ENCODE measurements at regions not wholly inside any gene's neighbourhood (a gene's known extent, or its start where the extent isn't known, plus 50 kb on each side); places are given as distances from the start of the nearest gene placed in this dataset.
"Not testable (repeated sequence)": the region's sequence is repeated elsewhere in the genome, so short reads cannot be mapped to it uniquely, and the experiment has no call there.

DNA sequence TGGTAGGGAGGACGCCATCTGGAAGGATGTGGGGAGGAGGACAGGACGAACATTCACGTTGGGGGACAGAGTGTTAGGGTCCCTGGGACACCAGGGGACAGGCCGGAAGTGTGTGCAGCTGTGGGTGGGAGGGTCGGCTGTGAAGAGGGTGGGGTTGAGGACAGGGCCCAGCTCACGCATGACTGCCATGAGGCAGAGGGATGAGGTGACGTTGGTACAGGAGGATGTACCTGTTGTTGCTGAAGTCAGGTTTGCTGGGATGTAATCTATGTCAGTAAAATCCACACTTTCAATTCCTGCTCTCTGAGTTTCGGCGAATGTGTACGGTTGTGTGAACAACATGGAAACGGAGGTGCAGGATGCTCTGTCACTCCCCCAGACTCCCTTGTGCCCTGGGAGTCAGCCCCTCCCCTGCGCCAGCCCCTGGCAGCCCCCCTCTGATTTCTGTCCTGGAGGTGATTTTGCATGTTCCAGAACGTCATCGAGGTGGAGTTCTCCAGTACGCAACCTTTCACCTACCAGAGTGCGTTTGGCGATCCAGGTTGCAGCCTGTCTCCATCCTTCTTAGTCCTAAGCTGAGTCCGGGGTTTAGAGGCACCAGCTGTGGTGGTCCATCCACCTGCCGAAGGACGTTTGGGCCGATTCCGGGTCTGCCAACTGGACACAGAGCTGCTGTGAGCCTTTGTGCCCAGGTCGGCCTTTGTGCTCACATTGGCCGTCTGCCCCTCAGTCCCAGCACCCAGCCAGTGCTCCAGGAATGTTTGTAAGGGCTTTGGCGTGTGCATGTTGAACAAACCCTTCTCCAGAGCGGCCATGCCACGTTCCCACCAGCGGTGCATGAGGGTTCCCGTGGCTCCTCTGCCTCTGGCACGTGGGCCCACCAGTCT is 203.2 kb downstream of the NPIPB11 start:
- not testable (repeated sequence) for DNase-seq (ENCODE audit: low spot score in 2 of 2); H3K27me3 ChIP-seq; H3K4me3 ChIP-seq; H3K9me3 ChIP-seq; H3K36me3 ChIP-seq
- peaks cover 0 to 41% (median 0%) of the 10 kb centered on the region in 4 donors for H3K4me1 ChIP-seq
- H3K27ac ChIP-seq: peak overlapping the region in 2 of 4 donors; percentile 40 to 55
- WGBS, 2 donors: 89 to 90% methylated on average over 25 to 29 of the region's 30 CpGs

GRCh38 chr16:29202642-29203041 is 203.9 kb downstream of the NPIPB11 start:
- peak overlapping the region in 2 of 4 donors; percentile 46 to 55 for H3K27ac ChIP-seq
- H3K9me3 ChIP-seq; H3K4me3 ChIP-seq; DNase-seq (ENCODE audit: low spot score in 2 of 2); H3K36me3 ChIP-seq; H3K27me3 ChIP-seq: not testable (repeated sequence)
- 75 to 77% methylated on average over 10 of the region's 10 CpGs for WGBS, 2 donors
- H3K4me1 ChIP-seq: peaks cover 0 to 41% (median 0%) of the 10 kb centered on the region in 4 donors

- Histone ChIP-seq H3K27ac (peak overlapping the region in 1 of 4 donors; percentile 46), H3K4me1 (peaks cover 0 to 41% (median 0%) of the 10 kb centered on the region in 4 donors)
- not testable (repeated sequence) for DNase-seq (ENCODE audit: low spot score in 2 of 2); H3K27me3 ChIP-seq; H3K4me3 ChIP-seq; H3K36me3 ChIP-seq; H3K9me3 ChIP-seq
- WGBS, 2 donors: 63 to 67% methylated on average over 8 of the region's 8 CpGs
Observed at GRCh38 chr16:29202025-29202632, 204.4 kb downstream of the NPIPB11 start.

DNA sequence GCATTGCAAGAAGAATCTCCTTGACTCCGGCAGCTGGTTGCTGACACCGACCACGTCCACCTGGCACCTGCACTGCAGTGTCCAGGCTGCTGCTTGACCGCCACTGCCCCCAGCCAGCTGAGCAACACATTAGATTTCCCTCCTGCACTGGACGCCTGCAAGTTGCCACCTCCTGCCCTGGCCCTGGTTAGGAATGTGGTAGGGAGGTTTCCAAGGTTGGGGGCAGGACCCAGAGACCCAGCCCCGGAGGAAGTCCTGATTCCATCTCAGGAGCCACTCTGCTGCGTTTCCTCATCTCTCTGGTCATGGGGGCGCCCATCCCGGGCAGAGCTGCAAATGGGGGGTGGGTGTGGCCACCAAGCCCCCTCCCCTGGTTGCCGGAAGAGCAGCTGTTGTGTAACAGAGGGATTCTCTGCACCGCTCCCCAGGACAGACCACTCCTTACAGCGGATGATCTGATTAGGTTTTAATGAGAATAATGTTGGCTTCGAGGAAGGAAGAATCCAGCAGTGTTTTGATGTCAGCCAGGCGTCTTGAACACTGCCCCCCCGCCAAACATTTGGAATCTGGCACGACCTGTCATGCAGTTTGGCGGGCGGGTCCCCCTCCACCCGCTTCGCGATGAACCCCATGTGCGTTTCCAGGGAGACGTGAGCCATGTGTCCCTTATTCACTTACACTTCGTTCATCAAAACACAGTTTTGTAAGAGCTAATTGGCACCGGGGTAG is 205.1 kb downstream of the NPIPB11 start:
- DNase-seq (ENCODE audit: low spot score in 2 of 2): peak in 1 of 2 donors; percentile 62
- not testable (repeated sequence) for H3K27me3 ChIP-seq, H3K4me3 ChIP-seq, H3K36me3 ChIP-seq, H3K9me3 ChIP-seq
- 53 to 60% methylated on average over 21 to 25 of the region's 25 CpGs for WGBS, 2 donors
- peaks cover 0 to 41% (median 0%) of the 10 kb centered on the region in 4 donors for H3K4me1 ChIP-seq
- H3K27ac ChIP-seq: peak overlapping the region in 1 of 4 donors; percentile 73
- peak in 1 of 2 donors; percentile 37 for TF ChIP-seq EP300 (IDR thresholded peaks at IDR 0.05)

- H3K36me3 ChIP-seq; H3K4me3 ChIP-seq; H3K27me3 ChIP-seq; H3K9me3 ChIP-seq; DNase-seq (ENCODE audit: low spot score in 2 of 2): not testable (repeated sequence)
- H3K27ac ChIP-seq: peak overlapping the region in 3 of 4 donors; percentile 52 to 75 (median 73)
- H3K4me1 ChIP-seq: peaks cover 0 to 41% (median 0%) of the 10 kb centered on the region in 4 donors
- WGBS, 2 donors: 66 to 76% methylated on average over 9 of the region's 9 CpGs
Observed at GRCh38 chr16:29200681-29201080, 205.8 kb downstream of the NPIPB11 start.

DNA sequence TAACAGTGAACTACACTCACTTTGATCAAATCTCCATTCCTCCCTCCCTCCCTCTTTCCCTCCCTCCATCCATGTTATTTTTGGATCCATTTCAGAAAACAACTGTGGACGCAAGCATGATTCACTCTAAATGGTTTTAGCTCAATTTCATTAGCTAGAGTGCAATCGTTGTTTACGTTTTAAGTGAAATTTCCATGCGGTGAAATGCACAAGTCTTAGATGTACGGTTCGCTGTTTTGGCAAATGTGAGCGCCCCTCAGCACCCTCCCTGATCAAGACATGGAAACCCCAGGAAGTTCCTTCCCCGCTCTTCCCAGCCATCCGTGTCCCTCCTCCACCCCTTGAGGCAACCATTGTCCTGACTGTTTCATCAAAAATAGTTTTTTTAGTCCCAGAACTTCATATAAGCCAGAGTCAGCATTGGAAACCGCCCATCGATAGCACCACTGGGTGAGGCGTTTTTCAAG is 206.3 kb downstream of the NPIPB11 start:
- not testable (repeated sequence) for H3K36me3 ChIP-seq; H3K9me3 ChIP-seq; DNase-seq (ENCODE audit: low spot score in 2 of 2); H3K4me3 ChIP-seq; H3K27me3 ChIP-seq
- Histone ChIP-seq H3K27ac (peak overlapping the region in 3 of 4 donors; percentile 52 to 75 (median 73)), H3K4me1 (peaks cover 0 to 42% (median 0%) of the 10 kb centered on the region in 4 donors)
- 40 to 42% methylated on average over 12 of the region's 12 CpGs for WGBS, 2 donors

GRCh38 chr16:29199626-29200025 is 206.9 kb downstream of the NPIPB11 start:
- H3K36me3 ChIP-seq, H3K27me3 ChIP-seq, H3K4me3 ChIP-seq, H3K9me3 ChIP-seq: not testable (repeated sequence)
- peak overlapping the region in 3 of 4 donors; percentile 13 to 80 (median 73) for H3K27ac ChIP-seq
- H3K4me1 ChIP-seq: peaks cover 0 to 45% (median 0%) of the 10 kb centered on the region in 4 donors
- WGBS, 2 donors: 42 to 43% methylated on average over 15 of the region's 15 CpGs
- DNase-seq (ENCODE audit: low spot score in 2 of 2): peak in 1 of 2 donors; percentile 68

DNA sequence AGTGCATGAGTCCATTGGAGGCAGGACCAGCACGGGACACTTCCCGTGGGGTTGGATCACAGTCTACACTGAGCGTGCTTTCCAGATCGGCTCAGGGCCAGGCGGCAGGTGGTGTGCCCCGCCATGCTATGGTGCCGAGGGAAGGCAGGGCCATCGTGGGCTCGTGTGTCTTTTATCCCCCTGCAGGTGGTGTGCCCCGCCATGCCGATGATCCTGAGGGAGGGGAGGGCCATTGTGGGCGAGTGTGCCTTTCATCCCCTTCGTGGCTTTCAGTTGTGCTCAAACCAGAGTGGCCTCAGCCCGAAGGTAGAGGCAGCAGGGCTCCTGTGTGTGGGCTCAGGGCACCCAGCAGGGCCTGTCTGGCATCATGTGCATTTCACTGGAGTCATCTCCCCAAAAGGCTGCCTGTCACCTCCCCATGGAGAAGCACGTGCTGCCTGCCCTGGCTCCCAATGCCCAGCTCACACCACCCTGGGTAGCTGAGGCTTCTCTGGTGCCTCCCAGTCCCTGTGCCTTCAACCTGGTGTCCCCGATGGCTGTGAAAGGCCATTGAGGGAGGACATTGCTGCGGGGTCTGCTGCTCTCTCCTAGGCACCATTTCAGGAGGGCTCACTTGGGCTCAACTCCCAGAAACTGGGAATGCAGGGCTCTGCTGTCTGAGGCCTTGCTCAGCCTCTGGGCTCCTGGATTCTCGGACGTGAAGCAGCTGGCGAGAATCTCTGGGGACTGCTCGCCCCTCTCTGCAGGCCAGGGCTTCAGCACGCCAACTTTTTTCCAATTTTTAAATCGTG is 207.6 kb downstream of the NPIPB11 start:
- peak overlapping the region in 3 of 4 donors; percentile 13 to 80 (median 73) for H3K27ac ChIP-seq

More for the DNA sequence above, 207.6 kb downstream of the NPIPB11 start:
- 81 to 84% methylated on average over 23 of the region's 23 CpGs for WGBS, 2 donors
- H3K27me3 ChIP-seq: no peaks in the 10 kb centered on the region
- no peaks in the 10 kb centered on the region for H3K36me3 ChIP-seq
- no peak overlapping the region for H3K4me3 ChIP-seq
- TF ChIP-seq, protein P1, sequence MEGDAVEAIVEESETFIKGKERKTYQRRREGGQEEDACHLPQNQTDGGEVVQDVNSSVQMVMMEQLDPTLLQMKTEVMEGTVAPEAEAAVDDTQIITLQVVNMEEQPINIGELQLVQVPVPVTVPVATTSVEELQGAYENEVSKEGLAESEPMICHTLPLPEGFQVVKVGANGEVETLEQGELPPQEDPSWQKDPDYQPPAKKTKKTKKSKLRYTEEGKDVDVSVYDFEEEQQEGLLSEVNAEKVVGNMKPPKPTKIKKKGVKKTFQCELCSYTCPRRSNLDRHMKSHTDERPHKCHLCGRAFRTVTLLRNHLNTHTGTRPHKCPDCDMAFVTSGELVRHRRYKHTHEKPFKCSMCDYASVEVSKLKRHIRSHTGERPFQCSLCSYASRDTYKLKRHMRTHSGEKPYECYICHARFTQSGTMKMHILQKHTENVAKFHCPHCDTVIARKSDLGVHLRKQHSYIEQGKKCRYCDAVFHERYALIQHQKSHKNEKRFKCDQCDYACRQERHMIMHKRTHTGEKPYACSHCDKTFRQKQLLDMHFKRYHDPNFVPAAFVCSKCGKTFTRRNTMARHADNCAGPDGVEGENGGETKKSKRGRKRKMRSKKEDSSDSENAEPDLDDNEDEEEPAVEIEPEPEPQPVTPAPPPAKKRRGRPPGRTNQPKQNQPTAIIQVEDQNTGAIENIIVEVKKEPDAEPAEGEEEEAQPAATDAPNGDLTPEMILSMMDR (IDR thresholded peaks at IDR 0.05): no peak
- TF ChIP-seq EP300 (IDR thresholded peaks at IDR 0.05) (no peak), POLR2A (IDR thresholded peaks at IDR 0.05) (no peak)
- H3K4me1 ChIP-seq: peaks cover 0 to 45% (median 0%) of the 10 kb centered on the region in 4 donors
- DNase-seq (ENCODE audit: low spot score in 2 of 2): no peak
- no peaks in the 10 kb centered on the region for H3K9me3 ChIP-seq

Measured in tibial nerve (tissue), 4 donors.